Nephron (organoid): ENCODE measurements at regions not wholly inside any gene's neighbourhood (a gene's known extent, or its start where the extent isn't known, plus 50 kb on each side); places are given as distances from the start of the nearest gene placed in this dataset.

Experiments
- H3K27ac Mint-ChIP-seq, 3 experiments: 2 replicates each; pipeline ENCODE4 v1.8.0; 2020; ENCODE audit warnings: mixed read lengths in 3 of 3, mild to moderate bottlenecking in 2 of 3, moderate library complexity in 1 of 3
- H3K27me3 Mint-ChIP-seq: 2 replicates; pipeline ENCODE4 v1.8.0; 2021; ENCODE audit warnings: low read depth, mild to moderate bottlenecking, moderate library complexity, mixed read lengths
- H3K36me3 Mint-ChIP-seq: 2 replicates; pipeline ENCODE4 v1.8.0; 2020; ENCODE audit warnings: low read depth, mixed read lengths
- H3K4me1 Mint-ChIP-seq: 2 replicates; pipeline ENCODE4 v1.8.0; 2020; ENCODE audit warnings: mixed read lengths
- H3K4me3 Mint-ChIP-seq, 3 experiments: 2 replicates each; pipeline ENCODE4 v1.8.0; 2020; ENCODE audit warnings: mild to moderate bottlenecking in 3 of 3, mixed read lengths in 3 of 3, moderate library complexity in 2 of 3
- H3K9me3 Mint-ChIP-seq: 2 replicates; pipeline ENCODE4 v1.8.0; 2020; ENCODE audit warnings: mixed read lengths
- CTCF ChIP-seq, 3 experiments: fragments of 200-600 bp; sonication (generic); IDR thresholded peaks; one replicate each; pipeline ENCODE4 v1.5.0; 2021; ENCODE audit warnings: antibody characterized with exemption in 3 of 3; ENCODE audit not compliant: unreplicated experiment in 3 of 3

- H3K9me3 Mint-ChIP-seq: no peaks in the 10 kb centered on the region
These were observed 64.6 kb upstream of the SESN3 start for GRCh38 chr11:95295382-95296149.

GRCh38 chr11:95294701-95295100, 63.7 kb upstream of the SESN3 start:
- TF ChIP-seq CTCF (IDR thresholded peaks at IDR 0.05; ENCODE audit: unreplicated experiment in 3 of 3): no peak
- peaks cover 56% of the 10 kb centered on the region for H3K4me1 Mint-ChIP-seq
- H3K9me3 Mint-ChIP-seq: no peaks in the 10 kb centered on the region
- H3K4me3 Mint-ChIP-seq: no peak overlapping the region
- H3K27me3 Mint-ChIP-seq: no peaks in the 10 kb centered on the region
- no peaks in the 10 kb centered on the region for H3K36me3 Mint-ChIP-seq
- peak overlapping the region in 1 of 3 experiments; percentile 9 for H3K27ac Mint-ChIP-seq

More at GRCh38 chr11:95295382-95296149, 64.6 kb upstream of the SESN3 start:
- no peaks in the 10 kb centered on the region for H3K27me3 Mint-ChIP-seq
- H3K27ac Mint-ChIP-seq: peak overlapping the region; percentile 22 to 85 (median 48)
- peaks cover 58% of the 10 kb centered on the region for H3K4me1 Mint-ChIP-seq
- no peaks in the 10 kb centered on the region for H3K36me3 Mint-ChIP-seq
- H3K4me3 Mint-ChIP-seq: no peak overlapping the region
- no peak for TF ChIP-seq CTCF (IDR thresholded peaks at IDR 0.05; ENCODE audit: unreplicated experiment in 3 of 3)

GRCh38 chr11:95293116-95293515, 62.1 kb upstream of the SESN3 start:
- no peak overlapping the region for H3K4me3 Mint-ChIP-seq

GRCh38 chr11:95291946-95292345, 60.9 kb upstream of the SESN3 start:
- Mint-ChIP-seq H3K27ac (no peak overlapping the region), H3K36me3 (no peaks in the 10 kb centered on the region), H3K4me1 (peaks cover 29% of the 10 kb centered on the region), H3K9me3 (no peaks in the 10 kb centered on the region), H3K4me3 (no peak overlapping the region), H3K27me3 (no peaks in the 10 kb centered on the region)
- TF ChIP-seq CTCF (IDR thresholded peaks at IDR 0.05; ENCODE audit: unreplicated experiment in 3 of 3): no peak

More at GRCh38 chr11:95293116-95293515, 62.1 kb upstream of the SESN3 start:
- Mint-ChIP-seq H3K9me3 (no peaks in the 10 kb centered on the region), H3K27me3 (no peaks in the 10 kb centered on the region), H3K4me1 (peaks cover 40% of the 10 kb centered on the region), H3K27ac (no peak overlapping the region), H3K36me3 (no peaks in the 10 kb centered on the region)
- no peak for TF ChIP-seq CTCF (IDR thresholded peaks at IDR 0.05; ENCODE audit: unreplicated experiment in 3 of 3)

GRCh38 chr11:95289378-95290101, 58.5 kb upstream of the SESN3 start:
- no peak for TF ChIP-seq CTCF (IDR thresholded peaks at IDR 0.05; ENCODE audit: unreplicated experiment in 3 of 3)
- Mint-ChIP-seq H3K9me3 (no peaks in the 10 kb centered on the region), H3K27ac (no peak overlapping the region), H3K4me1 (peaks cover 12% of the 10 kb centered on the region), H3K36me3 (no peaks in the 10 kb centered on the region), H3K4me3 (no peak overlapping the region), H3K27me3 (no peaks in the 10 kb centered on the region)
